Renal cortex interstitium (tissue), 11 donors: ENCODE measurements at regions not wholly inside any gene's neighbourhood (a gene's known extent, or its start where the extent isn't known, plus 50 kb on each side); places are given as distances from the start of the nearest gene placed in this dataset.
A peak's percentile ranks its signal among the peaks of the same experiment; 100 is the strongest.

ENCODE experiments used
- DNase-seq, 11 donors: peaks; one replicate each; pipeline ENCODE4 v3.0.0-alpha.2; 2013; ENCODE audit warnings: low read depth in 9 of 11, low spot score in 4 of 11; ENCODE audit errors: extremely low read depth in 1 of 11

DNA sequence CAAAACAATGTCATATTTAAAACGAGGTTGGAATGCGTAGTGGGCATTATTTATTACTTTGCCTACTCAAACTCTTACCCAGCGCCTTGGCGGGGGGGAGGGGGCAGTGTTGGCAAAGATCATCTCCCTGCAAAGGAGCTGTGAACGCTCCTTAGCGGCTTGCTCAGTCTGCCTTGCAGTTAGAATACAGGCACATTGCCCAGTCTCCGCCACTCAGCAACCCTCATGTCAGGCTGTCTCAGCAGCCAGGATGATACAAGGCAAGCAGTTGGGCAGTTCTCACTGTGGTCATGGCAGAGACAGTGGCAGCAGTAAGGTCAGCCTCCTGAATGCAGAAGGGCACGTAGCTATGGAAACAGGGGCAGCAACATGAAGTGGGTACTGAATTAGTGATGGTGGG lies 170.4 kb upstream of the KCNK2 start:
- DNase-seq: no peak

GRCh38 chr1:214913966-214914365 lies 168.6 kb upstream of the KCNK2 start:
- no peak for DNase-seq

DNA sequence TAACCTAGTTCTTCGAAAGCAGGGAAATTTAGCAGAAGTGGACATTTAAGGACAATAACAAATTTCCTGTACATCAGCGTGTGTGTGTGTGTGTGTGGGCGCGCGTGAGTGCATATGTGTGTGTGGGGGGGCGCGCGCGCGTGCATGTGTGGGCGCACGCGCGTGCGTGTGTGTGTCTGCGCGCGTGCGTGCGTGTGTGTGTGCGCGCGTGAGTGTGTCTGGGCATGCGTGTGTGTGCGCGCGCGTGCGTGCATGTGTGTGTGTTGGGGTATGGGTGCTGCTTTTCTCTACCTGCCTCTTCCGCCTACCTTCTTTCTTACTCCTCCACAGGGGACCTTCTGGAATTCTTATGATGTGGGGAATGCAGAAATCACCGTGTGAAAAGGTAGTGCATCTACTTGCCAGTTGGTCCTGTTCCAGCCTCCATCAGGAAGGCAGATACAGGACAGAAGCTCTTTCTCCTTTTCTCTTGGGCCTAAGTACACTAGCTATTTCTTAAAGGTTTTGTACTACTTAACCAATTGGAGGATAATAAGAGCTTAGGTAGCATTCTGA lies 165.4 kb upstream of the KCNK2 start:
- DNase-seq: no peak

- DNase-seq: no peak
Measured at GRCh38 chr1:214918745-214919144, 163.8 kb upstream of the KCNK2 start.

- DNase-seq: no peak
Measured at GRCh38 chr1:214920337-214920736, 162.2 kb upstream of the KCNK2 start.

DNA sequence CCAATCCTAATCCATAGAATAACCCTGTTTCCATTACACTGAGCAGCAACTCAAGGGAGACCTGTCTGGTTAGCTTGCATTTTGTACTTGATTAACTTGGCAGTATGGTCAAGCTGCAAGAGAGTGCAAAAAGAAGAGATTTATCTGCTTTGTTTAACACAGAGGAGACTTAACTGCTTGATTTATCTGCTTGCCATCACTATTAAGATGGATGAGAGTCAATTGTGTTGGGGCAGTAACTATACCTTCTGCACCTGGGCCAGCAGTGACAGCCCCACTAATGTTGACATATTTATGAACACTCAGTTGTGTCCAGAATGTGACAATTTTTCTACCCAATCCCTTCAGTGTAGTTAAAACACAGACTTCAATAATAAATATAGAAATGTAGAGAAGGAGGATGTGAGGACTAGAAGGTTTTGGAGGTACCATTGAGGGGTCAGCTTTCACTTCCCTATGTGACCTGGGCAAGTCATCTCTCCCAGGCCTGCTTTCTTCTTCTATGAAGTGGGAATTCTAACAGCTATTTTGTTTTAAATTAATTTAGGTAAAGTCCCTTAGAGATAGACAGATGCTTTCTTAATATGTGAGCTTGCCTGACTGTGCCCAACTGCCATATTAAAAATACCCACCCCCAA lies 159.1 kb upstream of the KCNK2 start:
- peak in 4 of 11 donors; percentile 5 to 45 (median 27) for DNase-seq

- no peak for DNase-seq
Measured at GRCh38 chr1:214927796-214928195, 154.7 kb upstream of the KCNK2 start.

GRCh38 chr1:214928574-214928973 lies 154.0 kb upstream of the KCNK2 start:
- peak in 2 of 11 donors; percentile 8 to 16 for DNase-seq

- DNase-seq: no peak
Measured at GRCh38 chr1:214933375-214933774, 149.2 kb upstream of the KCNK2 start.

GRCh38 chr1:214934045-214934444 lies 148.5 kb upstream of the KCNK2 start:
- no peak for DNase-seq

GRCh38 chr1:214935258-214935657 lies 147.3 kb upstream of the KCNK2 start:
- DNase-seq: no peak

GRCh38 chr1:214939180-214939579 lies 143.4 kb upstream of the KCNK2 start:
- DNase-seq: no peak

GRCh38 chr1:214941061-214941460 lies 141.5 kb upstream of the KCNK2 start:
- no peak for DNase-seq

- no peak for DNase-seq
Measured at GRCh38 chr1:214943054-214943453, 139.5 kb upstream of the KCNK2 start.

- no peak for DNase-seq
Measured at GRCh38 chr1:214946615-214947014, 135.9 kb upstream of the KCNK2 start.

DNA sequence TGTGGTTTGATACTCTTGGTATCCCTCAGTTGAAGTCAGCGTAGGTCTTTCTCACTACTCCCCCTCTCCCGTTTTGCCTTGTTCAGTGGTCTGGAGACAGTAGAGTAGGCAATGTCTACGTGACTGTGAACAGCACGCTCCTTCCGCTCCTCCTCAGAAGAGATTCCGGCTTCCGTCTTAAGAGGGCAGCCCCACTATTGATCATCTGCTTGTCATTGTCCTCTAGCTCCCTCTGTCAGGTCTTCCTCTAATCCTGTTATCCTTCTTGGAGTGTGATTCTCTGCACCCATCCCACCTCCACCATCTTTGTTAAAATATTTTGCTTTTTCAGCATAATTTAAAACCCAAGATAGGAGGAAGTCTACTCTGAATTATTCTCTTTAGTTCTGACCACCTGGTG lies 129.9 kb upstream of the KCNK2 start:
- DNase-seq: no peak

GRCh38 chr1:214953901-214954616 lies 128.5 kb upstream of the KCNK2 start:
- no peak for DNase-seq

DNA sequence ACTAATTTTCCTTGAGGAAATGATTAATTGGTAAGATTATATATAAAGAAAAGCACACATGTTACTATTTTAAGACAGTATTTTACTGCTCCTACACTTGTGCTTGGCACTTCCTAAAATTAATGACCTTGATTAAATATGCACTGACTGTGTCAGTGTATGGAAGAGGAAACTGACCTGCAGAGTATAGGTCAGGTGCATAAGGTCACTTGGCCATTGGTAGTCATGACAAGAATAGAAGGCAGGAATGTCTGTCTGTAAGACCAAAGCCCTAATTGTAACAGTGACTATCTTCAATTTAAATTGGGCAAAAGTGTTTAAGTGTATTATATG lies 128.0 kb upstream of the KCNK2 start:
- no peak for DNase-seq

- DNase-seq: no peak
Measured at GRCh38 chr1:214957330-214958137, 125.0 kb upstream of the KCNK2 start.

- no peak for DNase-seq
Measured at GRCh38 chr1:214958486-214958885, 124.1 kb upstream of the KCNK2 start.
